MM.1S (cell line): ENCODE measurements at regions not wholly inside any gene's neighbourhood (a gene's known extent, or its start where the extent isn't known, plus 50 kb on each side); places are given as distances from the start of the nearest gene placed in this dataset.

Experiments used
- DNase-seq: peaks from one replicate; pipeline ENCODE4 v3.0.0-alpha.2; 2015
- H2AFZ ChIP-seq: fragments of 300-600 bp; sonication (generic); 2 replicates; pipeline ENCODE4 v1.6.0; 2016; ENCODE audit warnings: antibody characterized with exemption, low read length
- H3F3A ChIP-seq: fragments of 300-600 bp; sonication (generic); 2 replicates; pipeline ENCODE4 v1.6.1; 2016; ENCODE audit warnings: mild to moderate bottlenecking, antibody characterized with exemption, low read length, moderate library complexity, mixed read lengths; ENCODE audit not compliant: insufficient read depth
- H3K27ac ChIP-seq: fragments of 300-600 bp; sonication (generic); 2 replicates; pipeline ENCODE4 v1.5.1; 2016; ENCODE audit warnings: mild to moderate bottlenecking, low read length
- H3K27me3 ChIP-seq: fragments of 300-600 bp; sonication (generic); replicated peaks from 2 replicates; pipeline ENCODE4 v1.6.0; 2016; ENCODE audit warnings: low read length; ENCODE audit not compliant: insufficient read depth
- H3K36me3 ChIP-seq: fragments of 300-600 bp; sonication (generic); replicated peaks from 2 replicates; pipeline ENCODE4 v1.6.1; 2016; ENCODE audit warnings: mild to moderate bottlenecking, low read length, mixed read lengths; ENCODE audit not compliant: insufficient read depth
- H3K4me1 ChIP-seq: fragments of 300-600 bp; sonication (generic); 2 replicates; pipeline ENCODE4 v1.6.1; 2016; ENCODE audit warnings: low read length, mixed read lengths
- H3K4me2 ChIP-seq: fragments of 300-600 bp; sonication (generic); 2 replicates; pipeline ENCODE4 v1.6.0; 2016; ENCODE audit warnings: low read depth, low read length
- H3K4me3 ChIP-seq: fragments of 300-600 bp; sonication (generic); 2 replicates; pipeline ENCODE4 v1.5.1; 2016; ENCODE audit warnings: low read length, mixed read lengths
- H3K79me2 ChIP-seq: fragments of 300-600 bp; sonication (generic); 2 replicates; pipeline ENCODE4 v1.6.1; 2016; ENCODE audit warnings: mixed run types, low read length, mixed read lengths
- H3K9ac ChIP-seq: fragments of 300-600 bp; sonication (generic); 2 replicates; pipeline ENCODE4 v1.6.1; 2016; ENCODE audit warnings: low read length, mixed read lengths
- H3K9me2 ChIP-seq: fragments of 300-600 bp; sonication (generic); replicated peaks from 2 replicates; pipeline ENCODE4 v1.6.1; 2016; ENCODE audit warnings: mild to moderate bottlenecking, low read length, mixed read lengths; ENCODE audit not compliant: insufficient read depth
- H3K9me3 ChIP-seq: fragments of 300-600 bp; sonication (generic); replicated peaks from 2 replicates; pipeline ENCODE4 v1.6.1; 2016; ENCODE audit warnings: mild to moderate bottlenecking, low read length, mixed read lengths; ENCODE audit not compliant: insufficient read depth
- H4K20me1 ChIP-seq: fragments of 300-600 bp; sonication (generic); 2 replicates; pipeline ENCODE4 v1.6.1; 2016; ENCODE audit warnings: mild to moderate bottlenecking, low read length, moderate library complexity, mixed read lengths; ENCODE audit not compliant: insufficient read depth
- EZH2 ChIP-seq: fragments of 300-600 bp; sonication (generic); optimal IDR thresholded peaks from 2 replicates; pipeline ENCODE3; 2017; ENCODE audit warnings: low read depth, mild to moderate bottlenecking, antibody characterized with exemption, low read length, mixed read lengths
- EZH2phosphoT487 ChIP-seq: fragments of 300-600 bp; sonication (generic); IDR thresholded peaks from 2 replicates; pipeline ENCODE4 v1.6.1; 2018; ENCODE audit warnings: antibody characterized with exemption, low read length
- TF ChIP-seq, protein P1 (sequence below): fragments of 300-600 bp; sonication (generic); IDR thresholded peaks from 2 replicates; pipeline ENCODE4 v1.5.1; 2016; ENCODE audit warnings: antibody characterized with exemption, low read length, mixed read lengths

GRCh38 chr4:137390707-137391106 is 141.6 kb downstream of the PCDH18 start:
- H3K79me2 ChIP-seq, result no peaks in the 10 kb centered on the region

DNA sequence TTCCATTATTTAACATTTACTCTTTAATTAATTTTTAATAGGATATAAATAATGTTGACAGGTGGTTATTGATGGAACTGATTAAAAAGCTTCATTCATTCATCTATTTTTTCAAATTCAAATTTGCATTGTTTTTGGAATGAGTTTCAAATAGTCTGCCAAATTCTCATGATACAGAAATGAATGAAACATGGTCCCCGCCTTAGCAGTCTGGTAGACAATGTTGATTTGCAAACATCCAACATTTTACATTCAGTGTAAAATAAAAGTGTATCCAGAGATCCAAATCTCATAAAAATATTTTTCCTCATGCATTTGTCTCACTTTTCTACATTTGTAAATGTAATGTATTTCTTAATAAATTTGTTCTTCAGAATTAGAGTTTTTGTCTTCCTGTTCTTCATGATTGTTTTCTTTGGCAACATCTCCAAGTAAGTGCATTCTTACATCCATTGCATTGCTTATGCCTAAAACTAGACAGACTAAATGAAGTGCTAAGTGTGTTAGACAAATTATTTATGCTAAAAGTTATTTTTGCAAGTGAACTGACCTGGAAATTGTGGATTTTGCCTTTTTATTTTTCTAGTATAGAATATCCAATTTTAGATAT is 142.3 kb downstream of the PCDH18 start:
- H2AFZ ChIP-seq, result no peak overlapping the region

More at GRCh38 chr4:137390707-137391106, 141.6 kb downstream of the PCDH18 start:
- H3K9me2 ChIP-seq, result no peaks in the 10 kb centered on the region
- no peak overlapping the region for H3K9ac ChIP-seq
- DNase-seq, result no peak
- H3K4me1 ChIP-seq, result no peaks in the 10 kb centered on the region
- no peak overlapping the region for H2AFZ ChIP-seq
- H3F3A ChIP-seq, result no peaks in the 10 kb centered on the region
- no peak overlapping the region for H3K4me2 ChIP-seq
- no peaks in the 10 kb centered on the region for H3K36me3 ChIP-seq
- H3K27ac ChIP-seq, result no peak overlapping the region
- H3K27me3 ChIP-seq, result no peaks in the 10 kb centered on the region
- no peak overlapping the region for H3K4me3 ChIP-seq
- TF ChIP-seq EZH2phosphoT487, result no peak
- TF ChIP-seq, protein P1, sequence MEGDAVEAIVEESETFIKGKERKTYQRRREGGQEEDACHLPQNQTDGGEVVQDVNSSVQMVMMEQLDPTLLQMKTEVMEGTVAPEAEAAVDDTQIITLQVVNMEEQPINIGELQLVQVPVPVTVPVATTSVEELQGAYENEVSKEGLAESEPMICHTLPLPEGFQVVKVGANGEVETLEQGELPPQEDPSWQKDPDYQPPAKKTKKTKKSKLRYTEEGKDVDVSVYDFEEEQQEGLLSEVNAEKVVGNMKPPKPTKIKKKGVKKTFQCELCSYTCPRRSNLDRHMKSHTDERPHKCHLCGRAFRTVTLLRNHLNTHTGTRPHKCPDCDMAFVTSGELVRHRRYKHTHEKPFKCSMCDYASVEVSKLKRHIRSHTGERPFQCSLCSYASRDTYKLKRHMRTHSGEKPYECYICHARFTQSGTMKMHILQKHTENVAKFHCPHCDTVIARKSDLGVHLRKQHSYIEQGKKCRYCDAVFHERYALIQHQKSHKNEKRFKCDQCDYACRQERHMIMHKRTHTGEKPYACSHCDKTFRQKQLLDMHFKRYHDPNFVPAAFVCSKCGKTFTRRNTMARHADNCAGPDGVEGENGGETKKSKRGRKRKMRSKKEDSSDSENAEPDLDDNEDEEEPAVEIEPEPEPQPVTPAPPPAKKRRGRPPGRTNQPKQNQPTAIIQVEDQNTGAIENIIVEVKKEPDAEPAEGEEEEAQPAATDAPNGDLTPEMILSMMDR, result no peak
- no peak for TF ChIP-seq EZH2
- no peaks in the 10 kb centered on the region for H3K9me3 ChIP-seq
- no peaks in the 10 kb centered on the region for H4K20me1 ChIP-seq

DNA sequence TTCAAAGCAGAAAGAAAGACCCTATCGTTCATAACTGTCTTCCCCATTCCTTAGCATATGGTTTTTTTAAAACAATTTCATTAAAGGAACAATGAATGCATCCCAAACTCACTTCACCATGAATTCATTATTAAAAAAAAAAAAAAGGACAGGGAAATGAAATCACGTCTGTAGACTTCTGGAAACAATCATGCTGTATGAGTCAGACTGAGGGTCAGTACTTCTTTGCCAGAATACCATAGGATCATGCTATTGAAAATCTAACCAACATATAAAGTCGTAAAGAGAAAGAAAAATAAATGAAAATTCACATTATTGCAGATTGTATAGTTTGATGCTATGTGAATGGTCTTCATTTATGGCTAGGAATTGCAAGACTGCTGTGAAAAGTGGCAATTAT is 144.4 kb downstream of the PCDH18 start:
- H3K4me2 ChIP-seq, result no peak overlapping the region
- no peak for DNase-seq
- no peaks in the 10 kb centered on the region for H3K79me2 ChIP-seq
- no peaks in the 10 kb centered on the region for H3K36me3 ChIP-seq
- no peak overlapping the region for H3K4me3 ChIP-seq
- H3K9me3 ChIP-seq, result no peaks in the 10 kb centered on the region
- TF ChIP-seq EZH2phosphoT487 (no peak), EZH2 (no peak)
- TF ChIP-seq, protein P1, result no peak
- H3K9ac ChIP-seq, result no peak overlapping the region
- no peaks in the 10 kb centered on the region for H3K27me3 ChIP-seq
- H2AFZ ChIP-seq, result no peak overlapping the region
- H4K20me1 ChIP-seq, result no peaks in the 10 kb centered on the region
- H3F3A ChIP-seq, result no peaks in the 10 kb centered on the region
- H3K9me2 ChIP-seq, result no peaks in the 10 kb centered on the region
- H3K27ac ChIP-seq, result no peak overlapping the region
- no peaks in the 10 kb centered on the region for H3K4me1 ChIP-seq

More for the DNA sequence above, 142.3 kb downstream of the PCDH18 start:
- Histone ChIP-seq H3K9me3 (no peaks in the 10 kb centered on the region), H3F3A (no peaks in the 10 kb centered on the region), H3K9me2 (no peaks in the 10 kb centered on the region), H4K20me1 (no peaks in the 10 kb centered on the region), H3K79me2 (no peaks in the 10 kb centered on the region), H3K27me3 (no peaks in the 10 kb centered on the region), H3K4me3 (no peak overlapping the region), H3K27ac (no peak overlapping the region), H3K36me3 (no peaks in the 10 kb centered on the region), H3K9ac (no peak overlapping the region), H3K4me1 (no peaks in the 10 kb centered on the region), H3K4me2 (no peak overlapping the region)
- no peak for DNase-seq
- TF ChIP-seq, protein P1, result no peak
- no peak for TF ChIP-seq EZH2
- no peak for TF ChIP-seq EZH2phosphoT487
